ENCODE measurements at regions not wholly inside any gene's neighbourhood (a gene's known extent, or its start where the extent isn't known, plus 50 kb on each side); places are given as distances from the start of the nearest gene placed in this dataset.

DNA sequence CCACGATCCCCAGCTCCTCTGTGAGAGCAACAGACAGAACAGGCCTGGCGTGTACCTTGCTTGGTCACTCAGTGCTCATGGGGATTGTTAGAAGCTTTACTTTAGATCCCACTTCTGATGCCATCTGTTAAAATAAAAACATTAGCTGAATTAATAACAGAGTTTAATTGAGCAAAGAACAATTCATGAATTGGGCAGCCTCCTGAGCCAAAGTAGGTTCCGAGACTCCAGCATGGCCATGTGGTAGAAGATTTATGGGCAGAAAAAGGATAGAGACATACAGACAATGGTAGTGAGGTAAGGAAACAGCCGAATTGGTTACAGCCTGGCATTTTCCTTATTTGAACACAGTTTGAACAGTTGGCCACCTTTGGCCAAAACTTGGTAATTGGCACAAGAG lies 223.9 kb upstream of the TRPC4 start:
- TF ChIP-seq, protein P1, sequence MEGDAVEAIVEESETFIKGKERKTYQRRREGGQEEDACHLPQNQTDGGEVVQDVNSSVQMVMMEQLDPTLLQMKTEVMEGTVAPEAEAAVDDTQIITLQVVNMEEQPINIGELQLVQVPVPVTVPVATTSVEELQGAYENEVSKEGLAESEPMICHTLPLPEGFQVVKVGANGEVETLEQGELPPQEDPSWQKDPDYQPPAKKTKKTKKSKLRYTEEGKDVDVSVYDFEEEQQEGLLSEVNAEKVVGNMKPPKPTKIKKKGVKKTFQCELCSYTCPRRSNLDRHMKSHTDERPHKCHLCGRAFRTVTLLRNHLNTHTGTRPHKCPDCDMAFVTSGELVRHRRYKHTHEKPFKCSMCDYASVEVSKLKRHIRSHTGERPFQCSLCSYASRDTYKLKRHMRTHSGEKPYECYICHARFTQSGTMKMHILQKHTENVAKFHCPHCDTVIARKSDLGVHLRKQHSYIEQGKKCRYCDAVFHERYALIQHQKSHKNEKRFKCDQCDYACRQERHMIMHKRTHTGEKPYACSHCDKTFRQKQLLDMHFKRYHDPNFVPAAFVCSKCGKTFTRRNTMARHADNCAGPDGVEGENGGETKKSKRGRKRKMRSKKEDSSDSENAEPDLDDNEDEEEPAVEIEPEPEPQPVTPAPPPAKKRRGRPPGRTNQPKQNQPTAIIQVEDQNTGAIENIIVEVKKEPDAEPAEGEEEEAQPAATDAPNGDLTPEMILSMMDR (IDR thresholded peaks at IDR 0.05): no peak
- TF ChIP-seq EZH2 (IDR thresholded peaks at IDR 0.05; ENCODE audit: borderline replicate concordance, insufficient read depth, low read depth, low read length, poor library complexity, severe bottlenecking): no peak
